ENCODE measurements at regions not wholly inside any gene's neighbourhood (a gene's known extent, or its start where the extent isn't known, plus 50 kb on each side); places are given as distances from the start of the nearest gene placed in this dataset.

- DNase-seq (ENCODE audit: low read depth), result no peak
- TF ChIP-seq, protein P1, sequence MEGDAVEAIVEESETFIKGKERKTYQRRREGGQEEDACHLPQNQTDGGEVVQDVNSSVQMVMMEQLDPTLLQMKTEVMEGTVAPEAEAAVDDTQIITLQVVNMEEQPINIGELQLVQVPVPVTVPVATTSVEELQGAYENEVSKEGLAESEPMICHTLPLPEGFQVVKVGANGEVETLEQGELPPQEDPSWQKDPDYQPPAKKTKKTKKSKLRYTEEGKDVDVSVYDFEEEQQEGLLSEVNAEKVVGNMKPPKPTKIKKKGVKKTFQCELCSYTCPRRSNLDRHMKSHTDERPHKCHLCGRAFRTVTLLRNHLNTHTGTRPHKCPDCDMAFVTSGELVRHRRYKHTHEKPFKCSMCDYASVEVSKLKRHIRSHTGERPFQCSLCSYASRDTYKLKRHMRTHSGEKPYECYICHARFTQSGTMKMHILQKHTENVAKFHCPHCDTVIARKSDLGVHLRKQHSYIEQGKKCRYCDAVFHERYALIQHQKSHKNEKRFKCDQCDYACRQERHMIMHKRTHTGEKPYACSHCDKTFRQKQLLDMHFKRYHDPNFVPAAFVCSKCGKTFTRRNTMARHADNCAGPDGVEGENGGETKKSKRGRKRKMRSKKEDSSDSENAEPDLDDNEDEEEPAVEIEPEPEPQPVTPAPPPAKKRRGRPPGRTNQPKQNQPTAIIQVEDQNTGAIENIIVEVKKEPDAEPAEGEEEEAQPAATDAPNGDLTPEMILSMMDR (conservative IDR thresholded peaks at IDR 0.05; ENCODE audit: low read depth, low read length), result no peak
Observed at GRCh38 chr6:14924126-14925024, 321.5 kb upstream of the JARID2 start.

DNA sequence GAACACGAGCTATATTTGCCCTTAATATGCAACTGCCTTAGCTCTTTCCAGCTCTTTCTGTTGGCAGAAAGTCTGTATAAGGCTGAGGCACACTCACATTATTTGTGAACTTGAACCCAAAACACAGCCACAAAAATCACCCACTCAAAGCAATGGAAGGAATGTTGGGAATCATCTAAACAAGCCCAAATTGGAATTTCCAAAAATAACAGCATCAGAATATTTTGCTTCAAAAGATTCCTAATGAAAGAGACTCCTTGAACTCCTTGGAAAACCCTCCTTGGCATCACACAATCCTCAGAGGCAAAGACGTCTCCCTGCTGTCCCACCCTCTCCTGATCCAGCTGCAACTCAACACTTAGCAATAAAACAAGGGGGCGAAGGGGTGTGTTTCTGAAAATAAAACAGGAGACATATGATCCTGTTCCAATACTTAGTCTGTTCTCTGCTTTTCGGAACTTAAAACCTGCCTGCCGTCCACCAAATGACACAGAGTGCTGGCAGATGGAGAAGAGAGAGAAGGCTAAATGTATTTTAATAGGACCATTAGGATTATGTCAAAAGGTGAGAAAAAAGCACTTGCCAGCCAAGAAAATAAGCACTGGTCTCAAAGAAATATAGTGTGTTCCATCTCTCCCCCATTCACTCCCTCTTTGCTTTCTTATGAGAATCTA, 320.7 kb upstream of the JARID2 start:
- DNase-seq (ENCODE audit: low read depth), result no peak
- TF ChIP-seq, protein P1 (conservative IDR thresholded peaks at IDR 0.05; ENCODE audit: low read depth, low read length), result no peak
- H3K4me3 ChIP-seq (ENCODE audit: low read depth, low read length), result no peak overlapping the region

More at GRCh38 chr6:14924126-14925024, 321.5 kb upstream of the JARID2 start:
- no peak overlapping the region for H3K4me3 ChIP-seq (ENCODE audit: low read depth, low read length)

GRCh38 chr6:14925699-14926026, 320.2 kb upstream of the JARID2 start:
- TF ChIP-seq, protein P1 (conservative IDR thresholded peaks at IDR 0.05; ENCODE audit: low read depth, low read length), result no peak
- H3K4me3 ChIP-seq (ENCODE audit: low read depth, low read length), result no peak overlapping the region
- DNase-seq (ENCODE audit: low read depth), result no peak

DNA sequence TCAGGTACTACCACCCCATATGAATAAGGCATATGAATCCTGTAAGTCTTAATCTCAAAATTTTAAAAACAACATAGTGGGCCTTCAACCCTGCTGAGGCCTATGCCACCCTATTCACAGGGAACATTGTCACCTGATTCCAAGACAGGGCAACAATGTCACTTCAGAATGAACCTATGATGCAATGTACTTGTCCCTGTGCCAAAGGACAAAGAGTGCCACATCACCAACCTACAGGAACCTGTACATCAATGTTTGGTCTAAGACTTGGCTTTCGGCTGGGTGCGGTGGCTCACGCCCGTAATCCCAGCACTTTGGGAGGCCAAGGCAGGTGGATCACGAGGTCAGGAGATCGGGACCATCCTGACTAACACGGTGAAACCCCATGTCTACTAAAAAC, 318.5 kb upstream of the JARID2 start:
- DNase-seq (ENCODE audit: low read depth), result no peak
- TF ChIP-seq, protein P1 (conservative IDR thresholded peaks at IDR 0.05; ENCODE audit: low read depth, low read length), result no peak
- H3K4me3 ChIP-seq (ENCODE audit: low read depth, low read length), result no peak overlapping the region

DNA sequence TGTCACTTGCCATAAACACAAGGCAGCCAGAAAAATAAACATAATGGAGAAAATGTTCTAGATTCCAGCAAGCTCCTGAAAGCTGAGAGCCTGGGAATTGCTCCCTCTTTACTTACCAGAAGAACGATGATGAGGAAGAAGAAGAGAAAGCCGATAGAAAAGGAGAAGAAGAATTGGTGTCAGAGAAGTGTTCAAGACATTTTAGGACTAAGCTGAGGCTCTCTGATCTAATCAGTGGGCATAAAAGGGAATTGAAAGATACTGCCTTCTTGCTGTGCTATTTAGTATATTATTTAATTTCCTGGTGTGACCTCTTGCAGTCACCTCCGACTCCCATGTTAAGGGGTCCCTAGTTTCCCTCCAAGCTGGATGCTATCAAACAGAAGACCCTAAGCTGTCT, 316.6 kb upstream of the JARID2 start:
- H3K4me3 ChIP-seq (ENCODE audit: low read depth, low read length), result no peak overlapping the region
- DNase-seq (ENCODE audit: low read depth), result no peak
- TF ChIP-seq, protein P1 (conservative IDR thresholded peaks at IDR 0.05; ENCODE audit: low read depth, low read length), result no peak

DNA sequence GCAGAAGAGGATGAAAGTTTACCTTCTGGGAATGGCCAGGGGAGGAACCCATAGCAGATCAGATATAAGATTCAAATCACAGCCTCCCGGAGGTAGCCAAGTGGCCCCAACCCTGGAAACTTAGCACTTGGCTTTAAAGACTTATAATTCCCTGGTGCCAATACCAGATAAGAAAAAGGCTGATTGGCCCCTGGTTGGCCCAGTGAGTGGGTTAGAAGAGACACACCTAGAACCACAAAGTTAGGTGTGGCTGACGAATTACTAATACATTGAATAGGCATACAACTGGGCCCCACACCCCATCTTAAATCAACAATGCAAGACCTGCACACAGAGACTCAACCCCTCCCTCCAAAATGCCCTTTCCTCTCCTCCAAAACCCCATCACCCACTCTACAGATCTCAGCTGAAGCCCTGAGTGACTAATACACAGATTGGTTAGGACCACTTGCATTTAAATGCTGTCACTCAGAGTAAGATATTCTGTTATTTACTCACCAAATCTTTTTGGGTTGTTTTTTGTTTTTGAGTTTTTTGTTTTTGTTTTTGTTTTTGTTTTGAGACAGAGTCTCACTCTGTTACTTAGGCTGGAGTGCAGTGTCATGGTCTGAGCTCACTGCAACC, 315.4 kb upstream of the JARID2 start:
- no peak for DNase-seq (ENCODE audit: low read depth)
- H3K4me3 ChIP-seq (ENCODE audit: low read depth, low read length), result no peak overlapping the region
- TF ChIP-seq, protein P1 (conservative IDR thresholded peaks at IDR 0.05; ENCODE audit: low read depth, low read length), result no peak

Measured in epithelial cell of proximal tubule (primary cell).